Omental fat pad (tissue), 1 donor: ENCODE measurements at regions not wholly inside any gene's neighbourhood (a gene's known extent, or its start where the extent isn't known, plus 50 kb on each side); places are given as distances from the start of the nearest gene placed in this dataset.
"Not testable (repeated sequence)": the region's sequence is repeated elsewhere in the genome, so short reads cannot be mapped to it uniquely, and the experiment has no call there.

Source experiments
- ATAC-seq: fragments of 150-250 bp; one replicate; pipeline ENCODE4 v1.9.1; 2016; ENCODE audit warnings: mild to moderate bottlenecking, moderate library complexity; ENCODE audit not compliant: low FRiP score
- DNase-seq: peaks from one replicate; pipeline ENCODE4 v3.0.0-alpha.2; 2019; ENCODE audit warnings: low spot score

DNA sequence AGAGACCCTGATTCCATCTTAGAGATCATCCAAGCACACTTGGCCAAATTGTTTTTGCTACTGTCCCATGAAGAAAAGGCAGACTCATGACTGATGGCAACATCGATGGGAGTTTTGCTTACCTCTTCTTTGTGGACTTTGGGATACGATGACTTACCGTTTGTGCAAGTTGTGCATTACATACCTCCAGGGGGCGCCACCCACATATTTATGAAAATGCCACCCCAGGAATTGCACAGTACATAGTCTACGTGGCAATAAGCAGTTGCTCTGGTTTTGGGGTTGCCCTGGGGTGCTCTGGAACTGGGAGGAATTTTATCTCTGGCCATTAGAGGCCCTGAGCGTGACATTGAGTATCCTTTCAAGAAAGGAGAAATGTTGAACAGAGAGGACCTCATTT, 139.0 kb upstream of the CCZ1B start:
- DNase-seq: peak; percentile 62
- not testable (repeated sequence) for ATAC-seq

DNA sequence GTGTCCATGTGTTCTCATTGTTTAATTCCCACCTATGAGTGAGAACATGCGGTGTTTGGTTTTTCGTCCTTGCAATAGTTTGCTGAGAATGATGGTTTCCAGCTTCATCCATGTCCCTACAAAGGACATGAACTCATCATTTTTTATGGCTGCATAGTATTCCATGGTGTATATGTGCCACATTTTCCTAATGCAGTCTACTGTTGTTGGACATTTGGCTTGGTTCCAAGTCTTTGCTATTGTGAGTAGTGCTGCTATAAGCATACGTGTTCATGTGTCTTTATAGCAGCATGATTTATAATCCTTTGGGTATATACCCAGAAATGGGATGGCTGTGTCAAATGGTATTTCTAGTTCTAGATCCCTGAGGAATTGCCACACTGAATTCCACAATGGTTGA, 144.1 kb upstream of the CCZ1B start:
- ATAC-seq, DNase-seq: not testable (repeated sequence)

- DNase-seq, ATAC-seq: not testable (repeated sequence)
Observed at GRCh38 chr7:6974876-6975275, 148.8 kb upstream of the CCZ1B start.

- not testable (repeated sequence) for DNase-seq, ATAC-seq
Observed at GRCh38 chr7:6975346-6975745, 149.3 kb upstream of the CCZ1B start.

- DNase-seq, ATAC-seq: not testable (repeated sequence)
Observed at GRCh38 chr7:6977368-6977767, 151.3 kb upstream of the CCZ1B start.

DNA sequence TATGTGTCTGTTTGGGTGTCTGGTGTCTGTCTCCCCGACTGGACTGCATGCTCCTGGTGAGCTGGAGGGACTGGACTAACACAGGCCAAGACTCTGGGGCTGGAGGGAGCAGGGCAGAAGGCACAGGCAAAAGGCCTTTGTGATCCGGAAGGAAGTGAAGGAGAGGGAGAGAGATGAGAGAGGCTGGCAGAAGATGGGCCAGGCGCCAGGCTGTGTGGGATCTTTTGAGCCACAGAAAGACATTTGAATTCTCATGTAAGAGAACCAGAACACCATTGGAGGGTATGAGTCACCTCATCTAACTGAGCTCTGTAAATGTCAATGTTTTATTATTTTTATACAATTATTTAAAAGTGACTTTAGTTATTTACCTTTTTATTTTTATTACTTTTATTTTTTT, 152.3 kb upstream of the CCZ1B start:
- not testable (repeated sequence) for ATAC-seq, DNase-seq

GRCh38 chr7:6979456-6979855, 153.4 kb upstream of the CCZ1B start:
- not testable (repeated sequence) for ATAC-seq, DNase-seq

DNA sequence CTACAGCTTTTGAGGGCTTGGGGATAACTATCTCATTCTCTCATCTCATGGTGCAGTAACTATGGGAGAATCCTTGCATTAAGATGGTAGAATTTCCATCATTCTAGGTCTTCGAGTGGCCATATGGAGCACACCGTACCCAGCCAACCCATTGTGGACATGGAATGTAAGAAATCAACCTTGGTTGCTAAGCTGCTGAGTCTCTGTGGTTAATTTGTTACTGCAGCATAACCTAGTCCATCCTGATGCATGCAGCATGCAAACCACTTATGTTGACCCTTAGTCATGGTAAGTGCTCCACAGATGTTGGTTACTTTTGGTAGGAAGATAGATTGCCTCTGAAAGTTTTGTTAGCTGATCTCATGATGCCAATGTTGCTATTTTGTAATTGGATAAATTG, 156.3 kb upstream of the CCZ1B start:
- ATAC-seq, DNase-seq: not testable (repeated sequence)

- not testable (repeated sequence) for ATAC-seq, DNase-seq
Observed at GRCh38 chr7:6986892-6987291, 160.8 kb upstream of the CCZ1B start.

DNA sequence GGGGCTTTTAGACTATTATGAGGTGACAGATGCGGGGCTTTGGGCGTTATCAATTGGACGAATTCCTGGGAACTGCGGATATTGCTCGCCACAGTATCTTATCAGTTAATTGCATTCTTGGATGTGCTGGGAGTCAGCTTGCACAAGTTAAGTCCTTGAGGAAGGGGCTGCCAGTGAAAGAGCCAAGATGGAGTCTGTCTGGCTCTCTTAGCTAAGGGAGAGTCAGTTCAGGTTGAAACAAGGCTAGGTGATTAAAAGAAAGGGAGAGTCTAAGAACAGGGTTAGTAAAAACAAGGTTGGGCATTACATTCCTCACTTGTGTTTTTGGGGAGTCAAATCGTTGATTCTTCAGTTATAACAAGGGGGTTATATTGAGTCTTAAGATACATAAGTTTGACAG, 162.5 kb upstream of the CCZ1B start:
- ATAC-seq, DNase-seq: not testable (repeated sequence)

GRCh38 chr7:6989968-6990367, 163.9 kb upstream of the CCZ1B start:
- DNase-seq, ATAC-seq: not testable (repeated sequence)

DNA sequence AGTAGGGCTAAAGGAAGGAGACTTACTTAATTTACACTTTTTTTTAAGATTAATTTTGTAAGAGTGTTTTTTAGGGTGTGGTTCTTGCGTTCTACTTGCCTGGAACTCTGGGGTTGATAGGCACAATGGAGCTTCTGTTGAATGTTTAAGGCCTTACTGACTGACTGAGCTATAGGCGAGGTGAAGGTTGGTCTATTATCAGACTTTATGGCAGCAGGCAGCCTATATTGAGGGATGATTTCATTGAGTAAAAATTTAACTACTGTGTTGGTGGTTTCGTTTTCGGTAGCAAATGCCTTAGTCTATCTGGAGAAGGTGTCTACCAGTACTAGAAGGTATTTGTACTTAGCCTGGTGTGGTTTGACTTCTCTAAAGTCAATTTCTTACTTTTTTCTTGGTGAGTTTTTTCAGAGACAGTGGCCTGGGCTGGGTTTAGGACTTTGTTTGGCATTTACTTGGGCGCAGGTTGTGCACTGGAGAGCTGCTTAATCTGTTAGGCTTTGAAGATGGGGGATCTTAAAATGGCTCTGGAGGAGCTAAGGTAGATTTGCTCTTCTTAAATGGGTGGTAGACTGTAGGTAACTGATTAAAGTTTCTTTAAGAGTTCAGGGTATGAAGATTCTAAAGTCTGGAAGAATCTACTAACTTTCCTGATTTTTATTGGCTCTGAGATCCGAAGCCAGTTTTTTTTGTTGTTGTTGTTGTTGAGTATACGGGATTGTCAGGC, 164.5 kb upstream of the CCZ1B start:
- not testable (repeated sequence) for ATAC-seq, DNase-seq

- not testable (repeated sequence) for DNase-seq, ATAC-seq
Observed at GRCh38 chr7:6991169-6991611, 165.1 kb upstream of the CCZ1B start.

DNA sequence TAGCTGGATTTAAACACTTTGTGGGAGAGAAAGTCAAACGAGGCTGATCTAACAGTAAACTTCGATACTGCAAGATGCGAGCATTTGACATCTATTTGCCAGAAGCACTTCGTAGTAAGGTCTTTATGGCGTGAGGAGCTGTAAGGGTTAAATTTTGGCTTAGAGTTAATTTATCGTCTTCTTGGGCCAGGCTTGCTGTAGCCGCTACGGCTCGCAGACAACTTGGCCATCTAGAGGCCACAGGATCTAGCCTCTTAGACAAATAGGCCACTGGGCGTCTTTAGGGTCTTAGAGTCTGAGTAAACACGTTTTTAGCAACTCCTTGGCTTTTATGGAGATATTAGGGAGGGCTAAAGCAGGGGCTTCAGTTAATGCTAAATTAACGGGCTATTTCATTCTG, 165.6 kb upstream of the CCZ1B start:
- ATAC-seq, DNase-seq: not testable (repeated sequence)

- not testable (repeated sequence) for DNase-seq, ATAC-seq
Observed at GRCh38 chr7:6992133-6992532, 166.1 kb upstream of the CCZ1B start.

DNA sequence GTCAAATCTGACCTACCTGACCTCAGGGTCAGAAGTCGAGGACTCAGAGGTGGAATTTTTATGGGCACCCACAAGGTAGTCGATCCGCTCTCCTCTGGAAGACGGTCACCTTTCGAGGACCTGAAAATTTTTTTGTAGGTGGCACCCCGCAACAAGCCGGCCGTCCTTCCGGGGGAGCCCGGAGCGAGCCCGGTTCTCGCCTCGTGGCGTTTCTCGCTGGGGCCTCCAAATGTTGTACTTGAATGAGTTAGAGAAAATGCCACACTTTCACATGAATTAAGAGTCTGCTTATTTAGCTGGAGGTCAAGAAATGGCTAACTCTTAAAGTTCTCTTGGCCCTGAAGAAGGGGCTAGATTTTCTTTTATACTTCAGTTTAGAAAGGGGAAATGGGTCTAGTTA, 169.0 kb upstream of the CCZ1B start:
- ATAC-seq, DNase-seq: not testable (repeated sequence)

DNA sequence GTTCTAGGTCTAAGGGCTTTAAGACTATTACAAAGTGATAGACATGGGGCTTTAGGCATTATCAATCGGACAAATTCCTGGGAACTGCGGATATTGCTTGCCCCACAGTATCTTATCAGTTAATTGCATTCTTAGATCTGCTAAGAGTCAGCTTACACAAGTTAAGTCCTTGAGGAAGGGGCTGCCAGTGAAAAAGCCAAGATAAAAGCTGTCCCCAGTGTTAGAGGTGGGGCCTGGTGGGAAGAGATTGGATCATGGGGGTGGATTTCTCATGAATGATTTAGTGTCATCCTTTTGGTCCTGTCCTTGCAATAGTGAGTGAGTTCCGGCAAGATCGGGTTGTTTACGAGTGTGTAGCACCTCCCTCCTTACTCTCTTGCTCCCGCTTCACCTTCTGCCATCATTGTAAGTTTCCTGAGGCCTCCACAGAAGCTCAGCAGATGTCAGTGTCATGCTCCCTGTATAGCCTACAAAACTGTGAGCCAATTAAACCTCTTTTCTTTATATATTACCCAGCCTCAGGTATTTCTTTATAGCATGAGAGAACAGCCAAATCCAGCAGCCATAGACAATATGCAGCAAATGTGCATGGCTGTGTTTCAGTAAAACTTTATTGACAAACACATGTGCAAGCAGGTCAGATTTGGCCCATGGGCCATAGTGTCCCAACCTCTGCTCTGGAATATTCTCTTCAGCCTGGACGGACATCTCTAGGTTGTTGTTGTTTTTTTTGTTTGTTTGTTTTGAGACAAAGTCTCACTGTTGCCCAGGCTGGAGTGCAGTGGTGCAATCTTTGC, 169.6 kb upstream of the CCZ1B start:
- ATAC-seq, DNase-seq: not testable (repeated sequence)

- DNase-seq, ATAC-seq: not testable (repeated sequence)
Observed at GRCh38 chr7:6999067-6999666, 173.1 kb upstream of the CCZ1B start.
